ENCODE measurements at regions not wholly inside any gene's neighbourhood (a gene's known extent, or its start where the extent isn't known, plus 50 kb on each side); places are given as distances from the start of the nearest gene placed in this dataset.
"Not testable (repeated sequence)": the region's sequence is repeated elsewhere in the genome, so short reads cannot be mapped to it uniquely, and the experiment has no call there.

- Histone ChIP-seq H3K9me3 (ENCODE audit: control insufficient read depth, insufficient read depth, low read length) (peaks cover 1% of the 10 kb centered on the region), H3K4me1 (ENCODE audit: control insufficient read depth, insufficient read depth, low read length) (no peaks in the 10 kb centered on the region), H3K27me3 (ENCODE audit: control insufficient read depth, insufficient read depth, low read length) (no peaks in the 10 kb centered on the region), H3K4me3 (ENCODE audit: low read length) (no peak overlapping the region), H3K36me3 (ENCODE audit: control insufficient read depth, insufficient read depth, low read length) (no peaks in the 10 kb centered on the region), H3K27ac (ENCODE audit: low read length) (no peak overlapping the region)
- DNase-seq (ENCODE audit: low read depth, low spot score) = no peak
- WGBS (ENCODE audit: insufficient coverage, insufficient read length) = no CpG with 5 or more reads among the region's 1 CpG
Measured at GRCh38 chr5:97570242-97570641, 387.2 kb upstream of the RIOK2 start.

- no CpG with 5 or more reads among the region's 1 CpG for WGBS (ENCODE audit: insufficient coverage, insufficient read length)
- Histone ChIP-seq H3K27ac (ENCODE audit: low read length) (no peak overlapping the region), H3K27me3 (ENCODE audit: control insufficient read depth, insufficient read depth, low read length) (no peaks in the 10 kb centered on the region), H3K9me3 (ENCODE audit: control insufficient read depth, insufficient read depth, low read length) (no peaks in the 10 kb centered on the region; the same call in 1 of the 2 replicates), H3K4me3 (ENCODE audit: low read length) (no peak overlapping the region), H3K4me1 (ENCODE audit: control insufficient read depth, insufficient read depth, low read length) (no peaks in the 10 kb centered on the region), H3K36me3 (ENCODE audit: control insufficient read depth, insufficient read depth, low read length) (no peaks in the 10 kb centered on the region)
- no peak for DNase-seq (ENCODE audit: low read depth, low spot score)
Measured at GRCh38 chr5:97575322-97575721, 392.3 kb upstream of the RIOK2 start.

GRCh38 chr5:97576956-97577355 is 393.9 kb upstream of the RIOK2 start:
- Histone ChIP-seq H3K36me3 (ENCODE audit: control insufficient read depth, insufficient read depth, low read length) (no peaks in the 10 kb centered on the region), H3K27ac (ENCODE audit: low read length) (no peak overlapping the region), H3K27me3 (ENCODE audit: control insufficient read depth, insufficient read depth, low read length) (no peaks in the 10 kb centered on the region), H3K9me3 (ENCODE audit: control insufficient read depth, insufficient read depth, low read length) (no peaks in the 10 kb centered on the region), H3K4me1 (ENCODE audit: control insufficient read depth, insufficient read depth, low read length) (no peaks in the 10 kb centered on the region), H3K4me3 (ENCODE audit: low read length) (no peak overlapping the region)
- DNase-seq (ENCODE audit: low read depth, low spot score) = no peak
- WGBS (ENCODE audit: insufficient coverage, insufficient read length) = no CpG with 5 or more reads among the region's 2 CpGs

- H3K27ac ChIP-seq (ENCODE audit: low read length); DNase-seq (ENCODE audit: low read depth, low spot score); H3K27me3 ChIP-seq (ENCODE audit: control insufficient read depth, insufficient read depth, low read length); H3K4me3 ChIP-seq (ENCODE audit: low read length); H3K4me1 ChIP-seq (ENCODE audit: control insufficient read depth, insufficient read depth, low read length); H3K36me3 ChIP-seq (ENCODE audit: control insufficient read depth, insufficient read depth, low read length); H3K9me3 ChIP-seq (ENCODE audit: control insufficient read depth, insufficient read depth, low read length): not testable (repeated sequence)
- WGBS (ENCODE audit: insufficient coverage, insufficient read length) = no CpG with 5 or more reads among the region's 29 CpGs
Measured at GRCh38 chr5:97579977-97580376, 396.9 kb upstream of the RIOK2 start.

- no peak for DNase-seq (ENCODE audit: low read depth, low spot score)
- no peaks in the 10 kb centered on the region for H3K9me3 ChIP-seq (ENCODE audit: control insufficient read depth, insufficient read depth, low read length)
- no peaks in the 10 kb centered on the region for H3K4me1 ChIP-seq (ENCODE audit: control insufficient read depth, insufficient read depth, low read length)
- no peak overlapping the region for H3K27ac ChIP-seq (ENCODE audit: low read length)
- H3K4me3 ChIP-seq (ENCODE audit: low read length) = no peak overlapping the region
- no CpG with 5 or more reads among the region's 2 CpGs for WGBS (ENCODE audit: insufficient coverage, insufficient read length)
- H3K27me3 ChIP-seq (ENCODE audit: control insufficient read depth, insufficient read depth, low read length) = no peaks in the 10 kb centered on the region
- no peaks in the 10 kb centered on the region for H3K36me3 ChIP-seq (ENCODE audit: control insufficient read depth, insufficient read depth, low read length)
Measured at GRCh38 chr5:97580746-97581145, 397.7 kb upstream of the RIOK2 start.

- Histone ChIP-seq H3K27me3 (ENCODE audit: control insufficient read depth, insufficient read depth, low read length) (no peaks in the 10 kb centered on the region), H3K9me3 (ENCODE audit: control insufficient read depth, insufficient read depth, low read length) (no peaks in the 10 kb centered on the region), H3K36me3 (ENCODE audit: control insufficient read depth, insufficient read depth, low read length) (no peaks in the 10 kb centered on the region), H3K4me1 (ENCODE audit: control insufficient read depth, insufficient read depth, low read length) (no peaks in the 10 kb centered on the region), H3K4me3 (ENCODE audit: low read length) (no peak overlapping the region), H3K27ac (ENCODE audit: low read length) (no peak overlapping the region)
- no CpG with 5 or more reads among the region's 1 CpG for WGBS (ENCODE audit: insufficient coverage, insufficient read length)
- no peak for DNase-seq (ENCODE audit: low read depth, low spot score)
Measured at GRCh38 chr5:97591781-97592180, 408.7 kb upstream of the RIOK2 start.

- H3K36me3 ChIP-seq (ENCODE audit: control insufficient read depth, insufficient read depth, low read length) = no peaks in the 10 kb centered on the region
Measured at GRCh38 chr5:97600486-97600885, 417.4 kb upstream of the RIOK2 start.

GRCh38 chr5:97601651-97602050 is 418.6 kb upstream of the RIOK2 start:
- no peaks in the 10 kb centered on the region for H3K36me3 ChIP-seq (ENCODE audit: control insufficient read depth, insufficient read depth, low read length)
- no CpG with 5 or more reads among the region's 3 CpGs for whole genome bisulfite sequencing (ENCODE audit: insufficient coverage, insufficient read length)

More at GRCh38 chr5:97600486-97600885, 417.4 kb upstream of the RIOK2 start:
- Histone ChIP-seq H3K4me1 (ENCODE audit: control insufficient read depth, insufficient read depth, low read length) (no peaks in the 10 kb centered on the region), H3K9me3 (ENCODE audit: control insufficient read depth, insufficient read depth, low read length) (no peaks in the 10 kb centered on the region), H3K27me3 (ENCODE audit: control insufficient read depth, insufficient read depth, low read length) (no peaks in the 10 kb centered on the region), H3K4me3 (ENCODE audit: low read length) (no peak overlapping the region), H3K27ac (ENCODE audit: low read length) (no peak overlapping the region)
- DNase-seq (ENCODE audit: low read depth, low spot score) = no peak

GRCh38 chr5:97606531-97606930 is 423.5 kb upstream of the RIOK2 start:
- no peak for DNase-seq (ENCODE audit: low read depth, low spot score)
- Histone ChIP-seq H3K4me1 (ENCODE audit: control insufficient read depth, insufficient read depth, low read length) (no peaks in the 10 kb centered on the region), H3K36me3 (ENCODE audit: control insufficient read depth, insufficient read depth, low read length) (no peaks in the 10 kb centered on the region), H3K27ac (ENCODE audit: low read length) (no peak overlapping the region), H3K9me3 (ENCODE audit: control insufficient read depth, insufficient read depth, low read length) (no peaks in the 10 kb centered on the region), H3K4me3 (ENCODE audit: low read length) (no peak overlapping the region), H3K27me3 (ENCODE audit: control insufficient read depth, insufficient read depth, low read length) (no peaks in the 10 kb centered on the region)

More at GRCh38 chr5:97601651-97602050, 418.6 kb upstream of the RIOK2 start:
- Histone ChIP-seq H3K4me3 (ENCODE audit: low read length) (no peak overlapping the region), H3K27me3 (ENCODE audit: control insufficient read depth, insufficient read depth, low read length) (no peaks in the 10 kb centered on the region), H3K4me1 (ENCODE audit: control insufficient read depth, insufficient read depth, low read length) (no peaks in the 10 kb centered on the region), H3K9me3 (ENCODE audit: control insufficient read depth, insufficient read depth, low read length) (no peaks in the 10 kb centered on the region), H3K27ac (ENCODE audit: low read length) (no peak overlapping the region)
- DNase-seq (ENCODE audit: low read depth, low spot score) = no peak

- WGBS (ENCODE audit: insufficient coverage, insufficient read length) = no CpG with 5 or more reads among the region's 4 CpGs
- H3K4me3 ChIP-seq (ENCODE audit: low read length) = no peak overlapping the region
- H3K4me1 ChIP-seq (ENCODE audit: control insufficient read depth, insufficient read depth, low read length) = no peaks in the 10 kb centered on the region
- H3K36me3 ChIP-seq (ENCODE audit: control insufficient read depth, insufficient read depth, low read length) = no peaks in the 10 kb centered on the region
- no peak for DNase-seq (ENCODE audit: low read depth, low spot score)
- no peaks in the 10 kb centered on the region for H3K27me3 ChIP-seq (ENCODE audit: control insufficient read depth, insufficient read depth, low read length)
- no peaks in the 10 kb centered on the region for H3K9me3 ChIP-seq (ENCODE audit: control insufficient read depth, insufficient read depth, low read length)
- no peak overlapping the region for H3K27ac ChIP-seq (ENCODE audit: low read length)
Measured at GRCh38 chr5:97608501-97608900, 425.5 kb upstream of the RIOK2 start.

GRCh38 chr5:97618721-97619120 is 435.7 kb upstream of the RIOK2 start:
- Histone ChIP-seq H3K9me3 (ENCODE audit: control insufficient read depth, insufficient read depth, low read length) (no peaks in the 10 kb centered on the region), H3K4me1 (ENCODE audit: control insufficient read depth, insufficient read depth, low read length) (no peaks in the 10 kb centered on the region), H3K27ac (ENCODE audit: low read length) (no peak overlapping the region), H3K4me3 (ENCODE audit: low read length) (no peak overlapping the region), H3K27me3 (ENCODE audit: control insufficient read depth, insufficient read depth, low read length) (0 out of 2 replicates have a peak, but pooled peaks cover 1% of the 10 kb centered on the region), H3K36me3 (ENCODE audit: control insufficient read depth, insufficient read depth, low read length) (no peaks in the 10 kb centered on the region)
- no peak for DNase-seq (ENCODE audit: low read depth, low spot score)
- no CpG with 5 or more reads among the region's 1 CpG for WGBS (ENCODE audit: insufficient coverage, insufficient read length)
